Stomach (tissue), 4 donors: ENCODE measurements at regions not wholly inside any gene's neighbourhood (a gene's known extent, or its start where the extent isn't known, plus 50 kb on each side); places are given as distances from the start of the nearest gene placed in this dataset.

Experiments
- CTCF ChIP-seq, 7 experiments: fragments of 450-650 bp in 4 of 7; fragments of 200-600 bp in 3 of 7; sonication (generic) in 3 of 7; IDR thresholded peaks; one replicate each; pipeline ENCODE4 v1.5.1; 2016 to 2019; ENCODE audit warnings: antibody characterized with exemption in 7 of 7, control low read depth in 2 of 7, mild to moderate bottlenecking in 1 of 7
- POLR2A ChIP-seq, 4 donors: fragments of 450-650 bp; IDR thresholded peaks; one replicate each; pipeline ENCODE4 v1.6.1; 2016; ENCODE audit warnings: antibody characterized with exemption in 4 of 4, control low read depth in 2 of 4, mild to moderate bottlenecking in 1 of 4, moderate library complexity in 1 of 4
- POLR2AphosphoS5 ChIP-seq, 3 donors: sonication (generic); formaldehyde crosslinking; IDR thresholded peaks; one replicate each; pipeline ENCODE4 v1.6.1; 2016; ENCODE audit warnings: antibody characterized with exemption in 3 of 3

DNA sequence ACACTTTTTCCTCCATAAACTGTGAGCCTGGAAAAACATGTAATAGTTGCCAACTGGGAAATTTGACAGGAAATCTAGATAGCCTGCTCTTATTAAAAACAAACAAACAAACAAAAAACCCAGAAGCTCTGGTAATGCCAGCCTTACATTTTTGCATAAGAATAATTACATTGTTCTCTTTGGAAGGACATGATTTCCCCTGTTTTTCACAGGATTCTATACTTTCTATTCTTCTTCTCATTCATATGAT, 137.9 kb downstream of the AEBP2 start:
- TF ChIP-seq POLR2A (IDR thresholded peaks at IDR 0.05) = no peak
- no peak for TF ChIP-seq CTCF (IDR thresholded peaks at IDR 0.05)
- no peak for TF ChIP-seq POLR2AphosphoS5 (IDR thresholded peaks at IDR 0.05)
